Neural crest cell (in vitro differentiated cells): ENCODE measurements at regions not wholly inside any gene's neighbourhood (a gene's known extent, or its start where the extent isn't known, plus 50 kb on each side); places are given as distances from the start of the nearest gene placed in this dataset.

Experiments
- DNase-seq: peaks from one replicate; pipeline ENCODE4 v3.0.0; 2021; ENCODE audit warnings: low read depth, mixed read lengths, low spot score
- H3K27ac Mint-ChIP-seq: one replicate; pipeline ENCODE4 v1.8.0; 2021; ENCODE audit warnings: mild to moderate bottlenecking, mixed read lengths; ENCODE audit not compliant: unreplicated experiment
- H3K27me3 Mint-ChIP-seq: 2 replicates; pipeline ENCODE4 v1.8.0; 2021; ENCODE audit warnings: low read depth, mild to moderate bottlenecking, mixed read lengths
- H3K36me3 Mint-ChIP-seq: 2 replicates; pipeline ENCODE4 v1.8.0; 2021; ENCODE audit warnings: low read depth, mild to moderate bottlenecking, mixed read lengths
- H3K4me1 Mint-ChIP-seq: 2 replicates; pipeline ENCODE4 v1.8.0; 2021; ENCODE audit warnings: mixed read lengths
- H3K4me3 Mint-ChIP-seq: one replicate; pipeline ENCODE4 v1.8.0; 2021; ENCODE audit warnings: mild to moderate bottlenecking, mixed read lengths
- H3K9me3 Mint-ChIP-seq: 2 replicates; pipeline ENCODE4 v1.8.0; 2021; ENCODE audit warnings: mixed read lengths
- CTCF ChIP-seq: fragments of 200-600 bp; sonication (generic); conservative IDR thresholded peaks from 2 replicates; pipeline ENCODE4 v1.5.0; 2021; ENCODE audit warnings: antibody characterized with exemption, mild to moderate bottlenecking

GRCh38 chr1:29417971-29418370, 181.6 kb downstream of the PTPRU start:
- Mint-ChIP-seq H3K9me3 (peaks cover 3% of the 10 kb centered on the region), H3K27me3 (peaks cover 34% of the 10 kb centered on the region), H3K27ac (no peak overlapping the region), H3K4me1 (no peaks in the 10 kb centered on the region), H3K4me3 (no peak overlapping the region), H3K36me3 (peaks cover 3% of the 10 kb centered on the region)
- no peak for DNase-seq
- no peak for TF ChIP-seq CTCF

GRCh38 chr1:29417147-29417858, 181.0 kb downstream of the PTPRU start:
- no peak overlapping the region for H3K4me3 Mint-ChIP-seq
- no peak for TF ChIP-seq CTCF
- no peaks in the 10 kb centered on the region for H3K4me1 Mint-ChIP-seq
- H3K27ac Mint-ChIP-seq, result no peak overlapping the region
- H3K9me3 Mint-ChIP-seq, result peaks cover 3% of the 10 kb centered on the region
- H3K36me3 Mint-ChIP-seq, result peaks cover 3% of the 10 kb centered on the region
- DNase-seq, result no peak
- peaks cover 29% of the 10 kb centered on the region for H3K27me3 Mint-ChIP-seq

- Mint-ChIP-seq H3K9me3 (peaks cover under 1% of the 10 kb centered on the region), H3K27me3 (peaks cover 27% of the 10 kb centered on the region), H3K36me3 (peaks cover under 1% of the 10 kb centered on the region), H3K27ac (no peak overlapping the region), H3K4me1 (no peaks in the 10 kb centered on the region), H3K4me3 (no peak overlapping the region)
- peak; percentile 27 for TF ChIP-seq CTCF
- DNase-seq, result no peak
These were observed 180.2 kb downstream of the PTPRU start for GRCh38 chr1:29416267-29417146.

GRCh38 chr1:29415861-29416260, 179.5 kb downstream of the PTPRU start:
- no peaks in the 10 kb centered on the region for H3K9me3 Mint-ChIP-seq
- no peak for DNase-seq
- no peak overlapping the region for H3K4me3 Mint-ChIP-seq
- H3K27me3 Mint-ChIP-seq, result peaks cover 24% of the 10 kb centered on the region
- H3K27ac Mint-ChIP-seq, result no peak overlapping the region
- H3K36me3 Mint-ChIP-seq, result no peaks in the 10 kb centered on the region
- no peaks in the 10 kb centered on the region for H3K4me1 Mint-ChIP-seq
- no peak for TF ChIP-seq CTCF

GRCh38 chr1:29415156-29415830, 179.0 kb downstream of the PTPRU start:
- DNase-seq, result no peak

More at GRCh38 chr1:29415156-29415830, 179.0 kb downstream of the PTPRU start:
- Mint-ChIP-seq H3K4me1 (no peaks in the 10 kb centered on the region), H3K27me3 (peaks cover 23% of the 10 kb centered on the region), H3K36me3 (no peaks in the 10 kb centered on the region), H3K27ac (no peak overlapping the region), H3K4me3 (no peak overlapping the region), H3K9me3 (no peaks in the 10 kb centered on the region)
- TF ChIP-seq CTCF, result peak; percentile 30
